ENCODE measurements at regions not wholly inside any gene's neighbourhood (a gene's known extent, or its start where the extent isn't known, plus 50 kb on each side); places are given as distances from the start of the nearest gene placed in this dataset.

- TF ChIP-seq CTCF (IDR thresholded peaks at IDR 0.05) (peak; percentile 78 to 98 (median 89)), POLR2A (IDR thresholded peaks at IDR 0.05) (no peak)
Measured at GRCh38 chr5:168219515-168220410, 71.7 kb upstream of the WWC1 start.

All from thyroid gland (tissue), 4 donors.